ENCODE measurements at regions not wholly inside any gene's neighbourhood (a gene's known extent, or its start where the extent isn't known, plus 50 kb on each side); places are given as distances from the start of the nearest gene placed in this dataset.

DNA sequence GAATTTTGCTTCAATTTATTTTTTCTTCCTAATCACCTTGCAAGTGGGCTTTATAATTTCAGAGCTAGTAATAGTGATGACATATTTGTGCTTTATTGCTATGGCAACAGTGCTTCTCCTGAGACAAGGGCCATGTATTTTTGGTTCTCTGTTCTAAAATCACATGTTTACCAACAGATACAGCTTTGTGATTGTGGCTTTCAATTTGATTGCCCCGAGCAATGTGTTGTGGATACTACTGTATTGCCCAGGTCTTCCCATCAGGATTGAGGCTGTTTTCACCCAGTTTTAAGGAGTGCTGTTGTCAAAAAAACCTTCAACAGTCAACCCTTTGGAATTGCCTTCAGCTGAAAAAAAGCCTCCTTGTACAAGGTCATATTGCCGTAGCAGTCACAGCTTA, 841.4 kb upstream of the VRK2 start:
- TF ChIP-seq JUN (IDR thresholded peaks at IDR 0.05; ENCODE audit: low read depth, low read length) (no peak), ASH2L (IDR thresholded peaks at IDR 0.05; ENCODE audit: low read length) (no peak), ZNF274 (IDR thresholded peaks at IDR 0.05; ENCODE audit: borderline replicate concordance, extremely low read depth, low read length) (no peak), CEBPB (IDR thresholded peaks at IDR 0.05; ENCODE audit: low read depth, low read length) (no peak), SAP30 (IDR thresholded peaks at IDR 0.05; ENCODE audit: insufficient read depth, insufficient replicate concordance, low read length) (no peak), CREB1 (IDR thresholded peaks at IDR 0.05) (no peak), RFX5 (IDR thresholded peaks at IDR 0.05; ENCODE audit: borderline replicate concordance, low read depth, low read length) (no peak), TBP (IDR thresholded peaks at IDR 0.05; ENCODE audit: low read depth, low read length) (no peak), NANOG (IDR thresholded peaks at IDR 0.05; ENCODE audit: insufficient read depth, low read depth, low read length, poor library complexity, severe bottlenecking) (no peak), SP4 (IDR thresholded peaks at IDR 0.05; ENCODE audit: low read length) (no peak), GTF2F1 (IDR thresholded peaks at IDR 0.05; ENCODE audit: borderline replicate concordance, low read depth, low read length) (no peak), SRF (IDR thresholded peaks at IDR 0.05; ENCODE audit: low read depth, low read length) (no peak), EZH2 (IDR thresholded peaks at IDR 0.05; ENCODE audit: low read depth, low read length, severe bottlenecking) (no peak), FOSL1 (IDR thresholded peaks at IDR 0.05; ENCODE audit: insufficient read depth, low read depth, low read length) (no peak), KDM4A (IDR thresholded peaks at IDR 0.05; ENCODE audit: low read depth, low read length, severe bottlenecking) (no peak), RNF2 (IDR thresholded peaks at IDR 0.05; ENCODE audit: borderline replicate concordance, low read depth, low read length, missing control alignments, poor library complexity, severe bottlenecking) (no peak)
- Histone ChIP-seq H2BK12ac (ENCODE audit: low read depth, low read length) (no peak overlapping the region), H2BK5ac (ENCODE audit: low read depth, low read length) (no peak overlapping the region), H3K9ac (replicated peaks in 1 of 4; ENCODE audit: extremely low read depth in 1 of 4, low read depth in 3 of 4, low read length in 3 of 4) (no peak overlapping the region), H3K23ac (ENCODE audit: insufficient read length) (no peak overlapping the region), H3K4me1 (replicated peaks in 1 of 4; ENCODE audit: control insufficient read depth in 3 of 4, insufficient read depth in 4 of 4, low read length in 3 of 4) (peaks cover 0 to 2% (median 0%) of the 10 kb centered on the region in 4 experiments; a peak in 1 of 7 replicates), H3K56ac (replicated peaks; ENCODE audit: insufficient read length, low read depth, low read length) (no peak overlapping the region), H3K36me3 (ENCODE audit: control insufficient read depth in 2 of 4, insufficient read depth in 4 of 4, low read length in 3 of 4) (no peaks in the 10 kb centered on the region), H2BK15ac (ENCODE audit: low read length) (no peak overlapping the region), H3K18ac (ENCODE audit: extremely low read depth, low read length) (no peak overlapping the region), H2BK120ac (replicated peaks; ENCODE audit: low read depth, low read length) (no peak overlapping the region), H3K4me3 (ENCODE audit: extremely low read depth in 1 of 4, insufficient read depth in 2 of 4, low read depth in 3 of 4, low read length in 4 of 4) (no peak overlapping the region), H3K23me2 (ENCODE audit: low read depth, low read length) (no peaks in the 10 kb centered on the region), H4K20me1 (replicated peaks in 1 of 2; ENCODE audit: control insufficient read depth in 1 of 2, insufficient read depth in 2 of 2, low read length in 2 of 2) (no peaks in the 10 kb centered on the region), H3K79me1 (ENCODE audit: low read depth, low read length) (no peaks in the 10 kb centered on the region), H4K91ac (replicated peaks; ENCODE audit: insufficient read length, low read length) (no peak overlapping the region), H3K9me3 (ENCODE audit: insufficient read depth in 2 of 2, low read depth in 1 of 2, low read length in 1 of 2) (no peaks in the 10 kb centered on the region), H4K5ac (ENCODE audit: insufficient read length, low read depth, low read length) (no peak overlapping the region), H3K14ac (ENCODE audit: insufficient read length) (no peak overlapping the region), H3K27me3 (replicated peaks in 1 of 4; ENCODE audit: control insufficient read depth in 3 of 4, extremely low read depth in 1 of 4, insufficient read depth in 3 of 4, low read length in 3 of 4) (no peaks in the 10 kb centered on the region), H2BK20ac (ENCODE audit: low read length) (no peak overlapping the region), H3K4me2 (ENCODE audit: insufficient read depth in 1 of 2, low read depth in 2 of 2, low read length in 2 of 2) (no peak overlapping the region), H4K8ac (ENCODE audit: extremely low read depth, insufficient read depth, low read length) (no peak overlapping the region), H2AK5ac (ENCODE audit: low read depth, low read length) (no peak overlapping the region), H2AFZ (ENCODE audit: low read length) (no peak overlapping the region), H3K79me2 (ENCODE audit: control insufficient read depth in 1 of 2, insufficient read depth in 2 of 2, low read length in 2 of 2) (no peaks in the 10 kb centered on the region), H3K4ac (replicated peaks; ENCODE audit: insufficient read length, low read depth, low read length) (no peak overlapping the region), H3K27ac (ENCODE audit: low read depth, low read length) (no peak overlapping the region)
- DNase-seq (ENCODE audit: low read depth in 1 of 2, low spot score in 2 of 2) (no peak), FAIRE-seq (no peak)
- ChIA-PET CTCF (ENCODE audit: partially characterized antibody) (interaction anchor here (0.7 kb wide), 1 partner anchor 306 kb away, joined by 3 read pairs; no protein-coding TSS in a partner anchor), POLR2A (ENCODE audit: partially characterized antibody) (no interaction called here)
- 93% methylated on average over 2 of the region's 2 CpGs; no CpG with 5 or more reads in 1 of the 2 experiments for WGBS, 2 experiments (ENCODE audit: extremely low coverage in 1 of 2, insufficient coverage in 1 of 2, insufficient read length in 1 of 2, insufficient replicate concordance in 2 of 2, low coverage in 1 of 2, low lambda C conversion rate in 2 of 2, missing lambda C conversion rate in 1 of 2)

All from H1 (cell line).